T-cell (primary cell): ENCODE measurements at regions not wholly inside any gene's neighbourhood (a gene's known extent, or its start where the extent isn't known, plus 50 kb on each side); places are given as distances from the start of the nearest gene placed in this dataset.

Experiments
- ATAC-seq, 4 experiments: fragments of 200-7000 bp in 3 of 4; fragments of 150-1000 bp in 1 of 4; cut with Tn5 transposase; replicated peaks in 1 of 4; 1 replicate in 3 of 4; 2 replicates in 1 of 4; pipeline ENCODE4 v1.10.0; 2021; ENCODE audit warnings: moderate library complexity in 3 of 4, mild to moderate bottlenecking in 2 of 4, moderate number of reproducible peaks in 1 of 4
- CTCF ChIA-PET, 2 donors: fragments of 300-600 bp; sonication (Branson Sonifier 250); formaldehyde crosslinking; loops; one replicate each; lab custom pipeline; 2022; ENCODE audit warnings: antibody characterized with exemption in 2 of 2; lab: Charles Lee
- POLR2A ChIA-PET, 2 donors: fragments of 300-600 bp; sonication (Branson Sonifier 250); formaldehyde crosslinking; loops; one replicate each; lab custom pipeline; 2022; ENCODE audit warnings: antibody characterized with exemption in 2 of 2; lab: Charles Lee
- DNase-seq, 35 experiments: peaks; one replicate each; pipeline versions ENCODE4 v3.0.0 to v3.0.0-alpha.2; 2013 to 2023
- H3K27ac ChIP-seq: one replicate; pipeline ENCODE4 v1.5.1; 2013; ENCODE audit warnings: low read length
- H3K27me3 ChIP-seq, 2 experiments: replicated peaks in 1 of 2; 1 replicate in 1 of 2; 2 replicates in 1 of 2; pipeline versions ENCODE4 v1.6.1 to v1.7.0; 2013; ENCODE audit warnings: low read length in 1 of 2, mixed read lengths in 1 of 2; ENCODE audit not compliant: control insufficient read depth in 2 of 2, insufficient read depth in 2 of 2; ENCODE audit errors: extremely low read depth in 1 of 2
- H3K36me3 ChIP-seq, 2 donors: 1 replicate in 1 of 2; 2 replicates in 1 of 2; pipeline versions ENCODE4 v1.6.1 to v1.7.0; 2013; ENCODE audit warnings: low read length in 1 of 2; ENCODE audit not compliant: control insufficient read depth in 2 of 2, insufficient read depth in 1 of 2; ENCODE audit errors: extremely low read depth in 1 of 2
- H3K4me1 ChIP-seq, 2 experiments: 1 replicate in 1 of 2; 2 replicates in 1 of 2; pipeline versions ENCODE4 v1.6.1 to v1.7.0; 2013; ENCODE audit warnings: low read length in 2 of 2, mixed read lengths in 1 of 2; ENCODE audit not compliant: insufficient read depth in 2 of 2, control insufficient read depth in 1 of 2; ENCODE audit errors: extremely low read depth in 1 of 2
- H3K4me3 ChIP-seq, 2 donors: 1 replicate in 1 of 2; 2 replicates in 1 of 2; pipeline versions ENCODE4 v1.5.1 to v1.7.0; 2013; ENCODE audit warnings: mild to moderate bottlenecking in 2 of 2, low read length in 1 of 2, moderate library complexity in 1 of 2; ENCODE audit not compliant: control insufficient read depth in 1 of 2; ENCODE audit errors: extremely low read depth in 1 of 2
- H3K9me3 ChIP-seq: 2 replicates; pipeline ENCODE4 v1.7.0; 2013
- H3K27ac Mint-ChIP-seq, 2 donors: one replicate each; pipeline ENCODE4 v1.8.0; 2020 to 2021; ENCODE audit warnings: mild to moderate bottlenecking in 2 of 2, mixed read lengths in 2 of 2
- H3K27me3 Mint-ChIP-seq, 2 donors: one replicate each; pipeline ENCODE4 v1.8.0; 2021 to 2022; ENCODE audit warnings: mixed read lengths in 2 of 2
- H3K36me3 Mint-ChIP-seq: one replicate; pipeline ENCODE4 v1.8.0; 2021; ENCODE audit warnings: mixed read lengths
- H3K4me1 Mint-ChIP-seq, 3 donors: one replicate each; pipeline ENCODE4 v1.8.0; 2020 to 2022; ENCODE audit warnings: mixed read lengths in 3 of 3, mild to moderate bottlenecking in 1 of 3
- H3K4me3 Mint-ChIP-seq, 3 donors: one replicate each; pipeline ENCODE4 v1.8.0; 2020 to 2022; ENCODE audit warnings: mild to moderate bottlenecking in 3 of 3, mixed read lengths in 3 of 3, moderate library complexity in 3 of 3
- H3K9me3 Mint-ChIP-seq, 3 donors: one replicate each; pipeline ENCODE4 v1.8.0; 2020 to 2022; ENCODE audit warnings: mixed read lengths in 3 of 3
- WGBS: methylation state at CpG from one replicate; pipeline ENCODE4 v1.1.5; 2013; ENCODE audit warnings: missing lambda C conversion rate; ENCODE audit not compliant: insufficient coverage; 5-methylcytosine and 5-hydroxymethylcytosine counted together

- H3K27me3 Mint-ChIP-seq = peaks cover 5 to 20% of the 10 kb centered on the region in 2 donors
- no peaks in the 10 kb centered on the region for H3K4me1 Mint-ChIP-seq
- CTCF ChIA-PET = no interaction called here
- ATAC-seq (no peak), DNase-seq (no peak)
- H3K36me3 Mint-ChIP-seq = no peaks in the 10 kb centered on the region
- Histone ChIP-seq H3K27ac (no peak overlapping the region), H3K4me3 (no peak overlapping the region), H3K4me1 (no peaks in the 10 kb centered on the region), H3K9me3 (no peaks in the 10 kb centered on the region), H3K27me3 (peaks cover 0 to 8% of the 10 kb centered on the region in 2 experiments), H3K36me3 (no peaks in the 10 kb centered on the region)
- POLR2A ChIA-PET = no interaction called here
- H3K9me3 Mint-ChIP-seq = no peaks in the 10 kb centered on the region
- no peak overlapping the region for H3K27ac Mint-ChIP-seq
- no peak overlapping the region for H3K4me3 Mint-ChIP-seq
- 66% methylated on average over 2 of the region's 3 CpGs for WGBS
Measured at GRCh38 chr17:68698746-68699145, 97.6 kb upstream of the FAM20A start.

- no peak overlapping the region for H3K27ac ChIP-seq
- ChIA-PET POLR2A (no interaction called here), CTCF (no interaction called here)
- no peak overlapping the region for H3K4me3 ChIP-seq
- Mint-ChIP-seq H3K4me1 (no peaks in the 10 kb centered on the region), H3K9me3 (no peaks in the 10 kb centered on the region), H3K27me3 (peaks cover 5 to 17% of the 10 kb centered on the region in 2 donors), H3K36me3 (no peaks in the 10 kb centered on the region), H3K4me3 (no peak overlapping the region), H3K27ac (no peak overlapping the region)
- no peaks in the 10 kb centered on the region for H3K9me3 ChIP-seq
- DNase-seq (no peak), ATAC-seq (no peak)
- H3K4me1 ChIP-seq = no peaks in the 10 kb centered on the region
- no CpG with 5 or more reads among the region's 1 CpG for WGBS
- peaks cover 0 to 8% of the 10 kb centered on the region in 2 experiments for H3K27me3 ChIP-seq
- no peaks in the 10 kb centered on the region for H3K36me3 ChIP-seq
Measured at GRCh38 chr17:68697850-68698361, 96.7 kb upstream of the FAM20A start.

GRCh38 chr17:68695659-68696058 is 94.5 kb upstream of the FAM20A start:
- DNase-seq = no peak
- H3K9me3 ChIP-seq = no peaks in the 10 kb centered on the region
- H3K4me3 Mint-ChIP-seq = no peak overlapping the region
- H3K36me3 ChIP-seq = no peaks in the 10 kb centered on the region
- no peaks in the 10 kb centered on the region for H3K4me1 ChIP-seq
- H3K27me3 Mint-ChIP-seq = peaks cover 10 to 17% of the 10 kb centered on the region in 2 donors
- H3K27me3 ChIP-seq = peaks cover 0 to 3% of the 10 kb centered on the region in 2 experiments
- H3K4me3 ChIP-seq = no peak overlapping the region
- H3K27ac ChIP-seq = no peak overlapping the region
- ChIA-PET POLR2A (no interaction called here), CTCF (no interaction called here)
- 82% methylated on average over 2 of the region's 2 CpGs for WGBS
- no peaks in the 10 kb centered on the region for H3K9me3 Mint-ChIP-seq
- no peak for ATAC-seq
- no peaks in the 10 kb centered on the region for H3K4me1 Mint-ChIP-seq
- no peak overlapping the region for H3K27ac Mint-ChIP-seq
- H3K36me3 Mint-ChIP-seq = no peaks in the 10 kb centered on the region

- H3K36me3 Mint-ChIP-seq = no peaks in the 10 kb centered on the region
- no peaks in the 10 kb centered on the region for H3K4me1 Mint-ChIP-seq
- ATAC-seq (no peak), DNase-seq (no peak)
- ChIA-PET CTCF (no interaction called here), POLR2A (no interaction called here)
- H3K27ac Mint-ChIP-seq = no peak overlapping the region
- H3K4me3 Mint-ChIP-seq = no peak overlapping the region
- Histone ChIP-seq H3K9me3 (no peaks in the 10 kb centered on the region), H3K4me3 (no peak overlapping the region), H3K27ac (no peak overlapping the region), H3K36me3 (no peaks in the 10 kb centered on the region), H3K27me3 (peaks cover 0 to 3% of the 10 kb centered on the region in 2 experiments), H3K4me1 (no peaks in the 10 kb centered on the region)
- 46% methylated on average over 2 of the region's 6 CpGs for WGBS
- H3K27me3 Mint-ChIP-seq = peaks cover 10 to 17% of the 10 kb centered on the region in 2 donors
- H3K9me3 Mint-ChIP-seq = no peaks in the 10 kb centered on the region
Measured at GRCh38 chr17:68694791-68695485, 93.8 kb upstream of the FAM20A start.

GRCh38 chr17:68693896-68694295 is 92.7 kb upstream of the FAM20A start:
- no peak for DNase-seq
- Mint-ChIP-seq H3K27me3 (peaks cover 8 to 17% of the 10 kb centered on the region in 2 donors), H3K36me3 (no peaks in the 10 kb centered on the region), H3K27ac (no peak overlapping the region), H3K4me3 (no peak overlapping the region), H3K9me3 (no peaks in the 10 kb centered on the region), H3K4me1 (no peaks in the 10 kb centered on the region)
- Histone ChIP-seq H3K36me3 (no peaks in the 10 kb centered on the region), H3K27ac (no peak overlapping the region), H3K4me1 (no peaks in the 10 kb centered on the region), H3K4me3 (no peak overlapping the region), H3K27me3 (peaks cover 0 to 1% of the 10 kb centered on the region in 2 experiments), H3K9me3 (no peaks in the 10 kb centered on the region)
- POLR2A ChIA-PET = no interaction called here
- CTCF ChIA-PET = no interaction called here
- WGBS = 88% methylated on average over 6 of the region's 8 CpGs
- no peak for ATAC-seq

GRCh38 chr17:68693466-68693865 is 92.3 kb upstream of the FAM20A start:
- Histone ChIP-seq H3K27me3 (no peaks in the 10 kb centered on the region), H3K9me3 (no peaks in the 10 kb centered on the region), H3K27ac (no peak overlapping the region), H3K4me1 (no peaks in the 10 kb centered on the region), H3K36me3 (no peaks in the 10 kb centered on the region), H3K4me3 (no peak overlapping the region)
- Mint-ChIP-seq H3K36me3 (no peaks in the 10 kb centered on the region), H3K9me3 (no peaks in the 10 kb centered on the region), H3K27ac (no peak overlapping the region), H3K4me1 (no peaks in the 10 kb centered on the region), H3K27me3 (peaks cover 8 to 17% of the 10 kb centered on the region in 2 donors), H3K4me3 (no peak overlapping the region)
- WGBS = no CpG with 5 or more reads among the region's 1 CpG
- DNase-seq (no peak), ATAC-seq (no peak)
- ChIA-PET POLR2A (no interaction called here), CTCF (no interaction called here)
